SU-DHL-6 (cell line): ENCODE measurements at regions not wholly inside any gene's neighbourhood (a gene's known extent, or its start where the extent isn't known, plus 50 kb on each side); places are given as distances from the start of the nearest gene placed in this dataset.
"Not testable (repeated sequence)": the region's sequence is repeated elsewhere in the genome, so short reads cannot be mapped to it uniquely, and the experiment has no call there.

ENCODE experiments used
- H2AFZ ChIP-seq: fragments of 200-600 bp; sonication (generic); 2 replicates; pipeline ENCODE4 v1.6.1; 2014; ENCODE audit warnings: low read depth, mild to moderate bottlenecking, moderate library complexity, mixed read lengths, antibody characterized with exemption, low read length; ENCODE audit not compliant: severe bottlenecking
- H3F3A ChIP-seq: fragments of 200-600 bp; shearing (Covaris generic); 2 replicates; pipeline ENCODE4 v1.6.0; 2016; ENCODE audit warnings: antibody characterized with exemption, mild to moderate bottlenecking; ENCODE audit not compliant: insufficient read depth
- H3K27ac ChIP-seq: fragments of 200-600 bp; sonication (generic); 2 replicates; pipeline ENCODE4 v1.5.1; 2016; ENCODE audit warnings: low read depth, mild to moderate bottlenecking, low read length, moderate library complexity, mixed read lengths
- H3K27me3 ChIP-seq: fragments of 200-600 bp; sonication (generic), shearing (Covaris generic); 2 replicates; pipeline ENCODE4 v1.6.0; 2014; ENCODE audit warnings: mild to moderate bottlenecking, low read length
- H3K36me3 ChIP-seq: fragments of 200-600 bp; sonication (generic); 2 replicates; pipeline ENCODE4 v1.6.1; 2014; ENCODE audit warnings: mild to moderate bottlenecking, low read length, mixed read lengths
- H3K4me2 ChIP-seq: fragments of 300-600, 200-600 bp; shearing (Covaris generic), sonication (generic); 2 replicates; pipeline ENCODE4 v1.6.0; 2014; ENCODE audit warnings: low read length, low read depth, mild to moderate bottlenecking; ENCODE audit not compliant: poor library complexity, severe bottlenecking
- H3K4me3 ChIP-seq: fragments of 200-600 bp; sonication (generic); 2 replicates; pipeline ENCODE4 v1.5.1; 2014; ENCODE audit warnings: antibody characterized with exemption, low read length, mild to moderate bottlenecking, mixed read lengths; ENCODE audit not compliant: insufficient read depth, poor library complexity, severe bottlenecking
- H3K79me2 ChIP-seq: fragments of 200-600 bp; sonication (generic); 2 replicates; pipeline ENCODE4 v1.6.1; 2014; ENCODE audit warnings: mild to moderate bottlenecking, low read length, moderate library complexity; ENCODE audit not compliant: insufficient read depth
- H3K9ac ChIP-seq: fragments of 200-600 bp; sonication (generic); 2 replicates; pipeline ENCODE4 v1.7.0; 2014; ENCODE audit warnings: mild to moderate bottlenecking, low read length
- H3K9me2 ChIP-seq: fragments of 200-600 bp; sonication (generic); replicated peaks from 2 replicates; pipeline ENCODE4 v1.6.1; 2014; ENCODE audit warnings: low read length; ENCODE audit not compliant: insufficient read depth
- H3K9me3 ChIP-seq: fragments of 200-600 bp; sonication (generic); 2 replicates; pipeline ENCODE4 v1.6.1; 2014; ENCODE audit warnings: low read length, mixed read lengths; ENCODE audit not compliant: insufficient read depth
- H4K20me1 ChIP-seq: fragments of 200-600 bp; sonication (generic); 2 replicates; pipeline ENCODE4 v1.6.1; 2014; ENCODE audit warnings: low read depth, mild to moderate bottlenecking, antibody characterized with exemption, low read length, moderate library complexity, mixed read lengths
- EZH2phosphoT487 ChIP-seq: fragments of 200-600 bp; sonication (generic), shearing (Covaris generic); conservative IDR thresholded peaks from 2 replicates; pipeline ENCODE4 v1.6.1; 2018; ENCODE audit warnings: mild to moderate bottlenecking, antibody characterized with exemption, low read length, moderate library complexity, mixed read lengths
- TF ChIP-seq, protein P1 (sequence below): fragments of 200-600 bp; sonication (generic); IDR thresholded peaks from one replicate; pipeline ENCODE4 v1.5.1; 2017; ENCODE audit warnings: antibody characterized with exemption, mild to moderate bottlenecking, low read length, moderate library complexity; ENCODE audit not compliant: insufficient read depth, poor library complexity, severe bottlenecking

DNA sequence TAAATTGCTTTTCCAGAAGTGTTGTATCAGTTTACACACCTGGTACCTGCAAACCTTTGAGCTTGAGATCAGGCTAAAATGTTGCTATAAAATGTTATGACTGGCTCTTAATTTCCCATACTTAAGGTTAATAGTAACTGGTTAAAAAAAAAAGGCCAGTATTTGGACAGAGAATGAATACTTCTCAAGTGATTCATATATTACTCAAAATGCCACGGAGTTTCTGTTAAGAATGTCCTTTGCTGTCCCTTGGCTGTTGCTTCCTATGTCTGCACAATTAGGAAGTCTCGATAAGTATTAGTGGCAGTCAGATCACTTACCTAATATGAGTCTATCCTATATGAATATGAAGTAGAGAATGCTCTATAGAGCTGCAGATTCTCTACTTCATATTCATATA, 232.2 kb upstream of the IGFBP7 start:
- Histone ChIP-seq H2AFZ (no peak overlapping the region), H3K79me2 (no peaks in the 10 kb centered on the region), H4K20me1 (no peaks in the 10 kb centered on the region), H3F3A (no peaks in the 10 kb centered on the region), H3K27me3 (no peaks in the 10 kb centered on the region), H3K27ac (no peak overlapping the region), H3K36me3 (no peaks in the 10 kb centered on the region), H3K9me2 (no peaks in the 10 kb centered on the region), H3K9ac (no peak overlapping the region), H3K9me3 (no peaks in the 10 kb centered on the region), H3K4me2 (no peak overlapping the region), H3K4me3 (no peak overlapping the region)
- no peak for TF ChIP-seq EZH2phosphoT487
- TF ChIP-seq, protein P1, sequence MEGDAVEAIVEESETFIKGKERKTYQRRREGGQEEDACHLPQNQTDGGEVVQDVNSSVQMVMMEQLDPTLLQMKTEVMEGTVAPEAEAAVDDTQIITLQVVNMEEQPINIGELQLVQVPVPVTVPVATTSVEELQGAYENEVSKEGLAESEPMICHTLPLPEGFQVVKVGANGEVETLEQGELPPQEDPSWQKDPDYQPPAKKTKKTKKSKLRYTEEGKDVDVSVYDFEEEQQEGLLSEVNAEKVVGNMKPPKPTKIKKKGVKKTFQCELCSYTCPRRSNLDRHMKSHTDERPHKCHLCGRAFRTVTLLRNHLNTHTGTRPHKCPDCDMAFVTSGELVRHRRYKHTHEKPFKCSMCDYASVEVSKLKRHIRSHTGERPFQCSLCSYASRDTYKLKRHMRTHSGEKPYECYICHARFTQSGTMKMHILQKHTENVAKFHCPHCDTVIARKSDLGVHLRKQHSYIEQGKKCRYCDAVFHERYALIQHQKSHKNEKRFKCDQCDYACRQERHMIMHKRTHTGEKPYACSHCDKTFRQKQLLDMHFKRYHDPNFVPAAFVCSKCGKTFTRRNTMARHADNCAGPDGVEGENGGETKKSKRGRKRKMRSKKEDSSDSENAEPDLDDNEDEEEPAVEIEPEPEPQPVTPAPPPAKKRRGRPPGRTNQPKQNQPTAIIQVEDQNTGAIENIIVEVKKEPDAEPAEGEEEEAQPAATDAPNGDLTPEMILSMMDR = no peak

DNA sequence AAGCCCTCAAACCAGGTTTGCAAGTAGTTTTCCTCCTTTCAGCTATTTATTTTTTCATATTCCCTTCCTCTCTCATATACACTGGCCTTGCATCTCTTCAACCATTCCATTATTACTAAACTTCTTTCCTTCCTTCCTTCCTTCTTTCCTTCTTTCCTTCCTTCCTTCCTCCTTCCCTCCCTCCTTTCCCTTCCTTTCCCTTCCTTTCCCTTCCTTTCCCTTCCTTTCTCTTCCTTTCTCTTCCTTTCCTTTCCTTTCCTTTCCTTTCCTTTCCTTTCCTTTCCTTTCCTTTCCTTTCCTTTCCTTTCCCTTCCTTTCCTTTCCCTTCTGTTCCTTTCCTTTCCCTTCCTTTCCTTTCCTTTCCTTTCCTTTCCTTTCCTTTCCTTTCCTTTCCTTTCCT, 228.7 kb upstream of the IGFBP7 start:
- H3F3A ChIP-seq, H3K79me2 ChIP-seq, H3K27ac ChIP-seq, H3K9me2 ChIP-seq, H3K9ac ChIP-seq, H3K4me3 ChIP-seq, H2AFZ ChIP-seq, H4K20me1 ChIP-seq, H3K27me3 ChIP-seq, H3K9me3 ChIP-seq, H3K36me3 ChIP-seq, H3K4me2 ChIP-seq: not testable (repeated sequence)

GRCh38 chr4:57333684-57334083, 223.5 kb upstream of the IGFBP7 start:
- Histone ChIP-seq H3K9me3 (no peaks in the 10 kb centered on the region), H3K9me2 (no peaks in the 10 kb centered on the region), H3K9ac (no peak overlapping the region), H2AFZ (no peak overlapping the region), H3F3A (no peaks in the 10 kb centered on the region), H3K27ac (no peak overlapping the region), H3K36me3 (no peaks in the 10 kb centered on the region), H4K20me1 (no peaks in the 10 kb centered on the region), H3K27me3 (no peaks in the 10 kb centered on the region), H3K4me3 (no peak overlapping the region), H3K79me2 (no peaks in the 10 kb centered on the region), H3K4me2 (no peak overlapping the region)
- TF ChIP-seq EZH2phosphoT487 = no peak
- TF ChIP-seq, protein P1 = no peak

DNA sequence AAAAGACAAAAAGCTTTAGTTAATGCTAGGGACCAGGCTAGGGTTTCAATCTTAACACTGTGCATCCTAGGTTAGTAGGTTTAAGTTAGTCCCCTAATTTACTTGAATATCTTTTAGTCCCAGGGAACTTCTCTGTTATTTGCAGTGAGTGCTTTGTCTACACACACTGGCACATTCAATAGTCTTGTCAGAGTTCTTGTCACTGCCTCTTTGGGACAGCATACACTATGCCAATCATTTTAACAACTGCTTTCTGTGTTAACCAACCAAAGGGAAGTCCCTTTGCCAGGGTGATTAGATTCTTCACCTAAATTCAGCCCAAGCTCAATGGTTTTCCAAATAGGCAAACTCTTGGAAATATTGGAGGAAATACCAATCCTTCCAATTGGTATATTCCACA, 221.8 kb upstream of the IGFBP7 start:
- H3K36me3 ChIP-seq = no peaks in the 10 kb centered on the region

More for the DNA sequence above, 221.8 kb upstream of the IGFBP7 start:
- no peak for TF ChIP-seq EZH2phosphoT487
- TF ChIP-seq, protein P1 = no peak
- no peak overlapping the region for H3K4me2 ChIP-seq
- H3K9ac ChIP-seq = no peak overlapping the region
- no peak overlapping the region for H3K4me3 ChIP-seq
- H3K9me2 ChIP-seq = no peaks in the 10 kb centered on the region
- H3K27me3 ChIP-seq = no peaks in the 10 kb centered on the region
- no peaks in the 10 kb centered on the region for H3K9me3 ChIP-seq
- no peaks in the 10 kb centered on the region for H3F3A ChIP-seq
- no peak overlapping the region for H2AFZ ChIP-seq
- H4K20me1 ChIP-seq = no peaks in the 10 kb centered on the region
- H3K79me2 ChIP-seq = no peaks in the 10 kb centered on the region
- no peak overlapping the region for H3K27ac ChIP-seq
